ENCODE measurements at regions not wholly inside any gene's neighbourhood (a gene's known extent, or its start where the extent isn't known, plus 50 kb on each side); places are given as distances from the start of the nearest gene placed in this dataset.
A peak's percentile ranks its signal among the peaks of the same experiment; 100 is the strongest.
"Not testable (repeated sequence)": the region's sequence is repeated elsewhere in the genome, so short reads cannot be mapped to it uniquely, and the experiment has no call there.

DNA sequence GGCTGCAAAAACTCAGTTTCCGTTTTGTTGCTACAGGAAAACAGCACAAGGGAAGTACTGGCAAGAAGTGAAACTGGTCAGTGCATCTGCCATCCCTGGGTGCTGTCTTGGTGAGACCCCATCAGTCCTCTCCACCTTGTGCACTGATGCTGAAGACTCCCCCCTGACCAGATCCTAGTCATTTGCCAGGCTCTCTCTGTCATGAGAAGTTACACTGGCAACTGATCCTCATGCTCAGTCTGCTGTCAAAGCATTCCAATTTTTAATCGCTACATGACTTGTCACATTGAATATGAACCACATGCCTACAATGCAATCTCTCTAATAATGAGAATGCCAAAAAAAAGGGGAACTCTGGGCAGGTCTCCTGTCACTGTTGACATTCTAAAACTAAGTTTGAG, 296.5 kb downstream of the ZIC1 start:
- H3K4me3 ChIP-seq (ENCODE audit: low read depth, low read length), result no peak overlapping the region
- H3K27me3 ChIP-seq, result peaks cover 3% of the 10 kb centered on the region; the same call in 1 of the 2 replicates
- no peaks in the 10 kb centered on the region for H3K36me3 ChIP-seq
- H3K9me3 ChIP-seq, result no peaks in the 10 kb centered on the region
- no peak for DNase-seq
- TF ChIP-seq, protein P1, sequence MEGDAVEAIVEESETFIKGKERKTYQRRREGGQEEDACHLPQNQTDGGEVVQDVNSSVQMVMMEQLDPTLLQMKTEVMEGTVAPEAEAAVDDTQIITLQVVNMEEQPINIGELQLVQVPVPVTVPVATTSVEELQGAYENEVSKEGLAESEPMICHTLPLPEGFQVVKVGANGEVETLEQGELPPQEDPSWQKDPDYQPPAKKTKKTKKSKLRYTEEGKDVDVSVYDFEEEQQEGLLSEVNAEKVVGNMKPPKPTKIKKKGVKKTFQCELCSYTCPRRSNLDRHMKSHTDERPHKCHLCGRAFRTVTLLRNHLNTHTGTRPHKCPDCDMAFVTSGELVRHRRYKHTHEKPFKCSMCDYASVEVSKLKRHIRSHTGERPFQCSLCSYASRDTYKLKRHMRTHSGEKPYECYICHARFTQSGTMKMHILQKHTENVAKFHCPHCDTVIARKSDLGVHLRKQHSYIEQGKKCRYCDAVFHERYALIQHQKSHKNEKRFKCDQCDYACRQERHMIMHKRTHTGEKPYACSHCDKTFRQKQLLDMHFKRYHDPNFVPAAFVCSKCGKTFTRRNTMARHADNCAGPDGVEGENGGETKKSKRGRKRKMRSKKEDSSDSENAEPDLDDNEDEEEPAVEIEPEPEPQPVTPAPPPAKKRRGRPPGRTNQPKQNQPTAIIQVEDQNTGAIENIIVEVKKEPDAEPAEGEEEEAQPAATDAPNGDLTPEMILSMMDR (IDR thresholded peaks at IDR 0.05; ENCODE audit: low read depth, low read length), result no peak
- no peaks in the 10 kb centered on the region for H3K4me1 ChIP-seq

DNA sequence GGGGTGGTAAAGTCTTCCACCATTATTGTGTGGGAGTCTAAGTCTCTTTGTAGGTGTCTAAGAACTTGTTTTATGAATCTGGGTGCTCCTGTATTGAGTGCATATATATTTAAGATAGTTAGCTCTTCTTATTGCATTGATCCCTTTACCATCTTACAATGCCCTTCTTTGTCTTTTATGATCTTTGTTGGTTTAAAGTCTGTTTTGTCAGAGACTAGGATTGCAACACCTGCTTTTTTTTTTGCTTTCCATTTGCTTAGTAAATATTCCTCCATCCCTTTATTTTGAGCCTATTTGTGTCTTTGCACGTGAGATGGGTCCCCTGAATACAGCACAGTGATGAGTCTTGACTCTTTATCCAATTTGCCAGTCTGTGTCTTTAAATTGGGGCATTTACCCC, 301.6 kb downstream of the ZIC1 start:
- not testable (repeated sequence) for H3K4me1 ChIP-seq; DNase-seq; H3K36me3 ChIP-seq; H3K27me3 ChIP-seq; H3K9me3 ChIP-seq; H3K4me3 ChIP-seq (ENCODE audit: low read depth, low read length)

DNA sequence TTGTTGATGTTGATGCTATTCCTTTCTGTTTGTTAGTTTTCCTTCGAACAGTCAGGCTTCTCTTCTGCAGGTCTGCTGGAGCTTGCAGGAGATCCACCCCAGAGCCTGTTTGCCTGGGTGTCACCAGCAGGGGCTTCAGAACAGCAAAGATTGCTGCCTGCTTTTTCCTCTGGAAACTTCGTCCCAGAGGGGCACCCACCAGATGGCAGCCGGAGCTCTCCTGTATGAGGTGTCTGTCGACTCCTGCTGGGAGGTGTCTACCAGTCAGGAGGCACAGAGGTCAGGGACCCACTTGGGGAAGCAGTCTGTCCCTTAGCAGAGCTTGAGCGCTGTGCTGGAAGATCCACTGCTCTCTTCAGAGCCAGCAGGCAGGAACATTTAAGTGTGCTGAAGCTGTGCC, 303.2 kb downstream of the ZIC1 start:
- peak; percentile 12 for DNase-seq
- no peak overlapping the region for H3K4me3 ChIP-seq (ENCODE audit: low read depth, low read length)
- TF ChIP-seq, protein P1 (IDR thresholded peaks at IDR 0.05; ENCODE audit: low read depth, low read length), result no peak

DNA sequence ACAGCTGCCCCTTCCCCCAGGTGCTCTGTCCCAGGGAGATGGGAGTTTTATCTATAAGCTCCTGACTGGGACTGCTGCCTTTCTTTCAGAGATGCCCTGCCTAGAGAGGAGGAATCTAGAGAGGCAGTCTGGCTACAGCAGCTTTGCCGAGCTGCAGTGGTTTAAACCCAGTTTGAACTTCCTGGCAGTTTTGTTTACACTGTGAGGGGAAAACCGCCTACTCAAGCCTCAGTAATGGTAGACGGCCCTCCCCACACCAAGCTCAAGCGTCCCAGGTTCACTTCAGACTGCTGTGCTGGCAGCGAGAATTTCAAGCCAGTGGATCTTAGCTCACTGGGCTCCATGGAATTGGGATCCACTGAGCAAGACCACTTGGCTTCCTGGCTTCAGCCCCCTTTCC, 303.6 kb downstream of the ZIC1 start:
- not testable (repeated sequence) for H3K9me3 ChIP-seq; H3K4me1 ChIP-seq; H3K36me3 ChIP-seq; DNase-seq; H3K4me3 ChIP-seq (ENCODE audit: low read depth, low read length); H3K27me3 ChIP-seq

More for the DNA sequence above, 303.2 kb downstream of the ZIC1 start:
- H3K9me3 ChIP-seq, result no peaks in the 10 kb centered on the region
- H3K36me3 ChIP-seq, result no peaks in the 10 kb centered on the region
- H3K4me1 ChIP-seq, result no peaks in the 10 kb centered on the region
- H3K27me3 ChIP-seq, result no peaks in the 10 kb centered on the region

DNA sequence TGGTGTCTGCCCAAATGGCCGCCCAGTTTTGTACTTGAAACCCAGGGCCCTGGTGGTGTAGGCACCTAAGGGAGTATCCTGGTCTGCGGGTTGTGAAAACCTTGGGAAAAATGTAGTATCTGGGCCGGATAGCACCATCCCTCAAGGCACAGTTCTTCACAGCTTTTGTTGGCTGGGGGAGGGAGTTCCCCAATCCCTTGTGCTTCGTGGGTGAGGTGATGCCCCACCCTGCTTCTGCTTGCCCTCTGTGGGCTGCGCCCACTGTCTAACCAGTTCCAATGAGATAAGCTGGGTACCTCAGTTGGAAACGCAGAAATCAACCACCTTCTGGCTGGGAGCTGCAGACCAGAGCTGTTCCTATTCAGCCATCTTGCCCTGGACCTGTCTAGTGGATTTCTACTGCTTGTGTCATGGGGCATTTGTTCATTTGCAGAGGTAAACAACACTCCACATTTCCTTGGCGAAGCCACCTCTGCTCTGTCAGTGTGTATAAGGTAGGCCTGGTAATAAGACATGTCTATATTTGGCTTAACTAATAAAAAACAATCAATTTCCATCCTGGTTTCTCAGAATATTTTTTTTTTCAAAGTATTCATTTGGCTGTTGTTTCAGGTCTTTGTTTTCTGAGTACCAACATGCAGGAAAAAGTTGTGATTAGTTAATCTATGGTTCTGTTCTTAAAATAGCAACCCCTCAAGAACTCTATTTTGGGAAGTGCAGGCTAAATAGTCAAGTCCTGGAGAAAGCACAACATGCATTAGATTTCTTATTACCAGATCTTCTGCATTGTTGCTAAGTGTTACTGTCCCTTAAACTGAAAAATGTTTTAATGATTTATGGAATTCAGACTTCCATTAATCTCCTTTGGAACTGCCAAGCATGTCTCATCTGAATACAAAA, 304.3 kb downstream of the ZIC1 start:
- H3K27me3 ChIP-seq, result no peaks in the 10 kb centered on the region
- no peak overlapping the region for H3K4me3 ChIP-seq (ENCODE audit: low read depth, low read length)
- H3K36me3 ChIP-seq, result no peaks in the 10 kb centered on the region
- H3K9me3 ChIP-seq, result no peaks in the 10 kb centered on the region
- TF ChIP-seq, protein P1 (IDR thresholded peaks at IDR 0.05; ENCODE audit: low read depth, low read length), result no peak
- no peak for DNase-seq
- no peaks in the 10 kb centered on the region for H3K4me1 ChIP-seq

DNA sequence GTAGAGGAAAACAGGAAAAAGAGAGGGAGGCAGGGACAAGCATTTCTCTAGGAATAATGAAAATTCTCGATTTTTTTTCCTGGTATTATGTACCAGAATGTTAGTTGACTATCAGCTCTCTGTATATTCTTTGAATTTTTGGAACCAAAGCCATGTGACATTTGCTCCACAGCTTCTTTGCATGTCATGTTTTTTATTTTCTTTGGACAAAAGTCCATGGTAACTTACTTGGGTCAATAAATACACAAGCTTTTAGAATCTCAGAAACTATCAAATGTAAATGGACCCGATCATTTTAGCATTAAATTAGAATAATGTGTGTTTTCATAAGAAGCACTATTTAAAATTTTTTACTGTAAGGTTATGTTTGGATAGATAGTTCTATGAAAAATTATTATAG, 320.5 kb downstream of the ZIC1 start:
- no peaks in the 10 kb centered on the region for H3K9me3 ChIP-seq
- no peaks in the 10 kb centered on the region for H3K27me3 ChIP-seq
- H3K36me3 ChIP-seq, result no peaks in the 10 kb centered on the region
- H3K4me1 ChIP-seq, result no peaks in the 10 kb centered on the region
- no peak overlapping the region for H3K4me3 ChIP-seq (ENCODE audit: low read depth, low read length)
- TF ChIP-seq, protein P1 (IDR thresholded peaks at IDR 0.05; ENCODE audit: low read depth, low read length), result no peak
- DNase-seq, result no peak

DNA sequence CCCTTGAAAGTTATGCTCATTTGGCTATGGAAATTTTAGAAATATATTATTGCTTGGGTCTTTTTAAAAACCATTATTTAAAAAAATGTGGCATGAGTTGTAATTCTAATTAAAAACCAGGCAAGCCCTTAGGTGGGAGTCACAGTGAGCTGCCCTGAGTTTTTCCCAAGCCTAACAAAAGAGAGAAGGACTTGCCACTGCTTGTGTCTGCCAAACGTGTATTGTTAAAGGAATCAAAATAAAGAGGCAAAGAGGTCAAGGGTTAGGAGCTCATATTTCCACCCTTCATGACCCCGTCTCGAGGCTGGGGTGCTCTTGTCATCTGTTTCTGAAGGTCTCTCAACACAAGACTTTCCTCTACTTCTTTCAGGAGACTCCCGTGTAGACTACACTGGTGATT, 321.1 kb downstream of the ZIC1 start:
- Histone ChIP-seq H3K36me3 (no peaks in the 10 kb centered on the region), H3K9me3 (no peaks in the 10 kb centered on the region), H3K4me1 (no peaks in the 10 kb centered on the region), H3K27me3 (no peaks in the 10 kb centered on the region), H3K4me3 (ENCODE audit: low read depth, low read length) (no peak overlapping the region)
- TF ChIP-seq, protein P1 (IDR thresholded peaks at IDR 0.05; ENCODE audit: low read depth, low read length), result no peak
- DNase-seq, result no peak
